MM.1S (cell line): ENCODE measurements at regions not wholly inside any gene's neighbourhood (a gene's known extent, or its start where the extent isn't known, plus 50 kb on each side); places are given as distances from the start of the nearest gene placed in this dataset.

ENCODE experiments used
- DNase-seq: peaks from one replicate; pipeline ENCODE4 v3.0.0-alpha.2; 2015
- H2AFZ ChIP-seq: fragments of 300-600 bp; sonication (generic); 2 replicates; pipeline ENCODE4 v1.6.0; 2016; ENCODE audit warnings: antibody characterized with exemption, low read length
- H3F3A ChIP-seq: fragments of 300-600 bp; sonication (generic); 2 replicates; pipeline ENCODE4 v1.6.1; 2016; ENCODE audit warnings: mild to moderate bottlenecking, antibody characterized with exemption, low read length, moderate library complexity, mixed read lengths; ENCODE audit not compliant: insufficient read depth
- H3K27ac ChIP-seq: fragments of 300-600 bp; sonication (generic); 2 replicates; pipeline ENCODE4 v1.5.1; 2016; ENCODE audit warnings: mild to moderate bottlenecking, low read length
- H3K27me3 ChIP-seq: fragments of 300-600 bp; sonication (generic); replicated peaks from 2 replicates; pipeline ENCODE4 v1.6.0; 2016; ENCODE audit warnings: low read length; ENCODE audit not compliant: insufficient read depth
- H3K36me3 ChIP-seq: fragments of 300-600 bp; sonication (generic); replicated peaks from 2 replicates; pipeline ENCODE4 v1.6.1; 2016; ENCODE audit warnings: mild to moderate bottlenecking, low read length, mixed read lengths; ENCODE audit not compliant: insufficient read depth
- H3K4me1 ChIP-seq: fragments of 300-600 bp; sonication (generic); 2 replicates; pipeline ENCODE4 v1.6.1; 2016; ENCODE audit warnings: low read length, mixed read lengths
- H3K4me2 ChIP-seq: fragments of 300-600 bp; sonication (generic); 2 replicates; pipeline ENCODE4 v1.6.0; 2016; ENCODE audit warnings: low read depth, low read length
- H3K4me3 ChIP-seq: fragments of 300-600 bp; sonication (generic); 2 replicates; pipeline ENCODE4 v1.5.1; 2016; ENCODE audit warnings: low read length, mixed read lengths
- H3K79me2 ChIP-seq: fragments of 300-600 bp; sonication (generic); 2 replicates; pipeline ENCODE4 v1.6.1; 2016; ENCODE audit warnings: mixed run types, low read length, mixed read lengths
- H3K9ac ChIP-seq: fragments of 300-600 bp; sonication (generic); 2 replicates; pipeline ENCODE4 v1.6.1; 2016; ENCODE audit warnings: low read length, mixed read lengths
- H3K9me2 ChIP-seq: fragments of 300-600 bp; sonication (generic); replicated peaks from 2 replicates; pipeline ENCODE4 v1.6.1; 2016; ENCODE audit warnings: mild to moderate bottlenecking, low read length, mixed read lengths; ENCODE audit not compliant: insufficient read depth
- H3K9me3 ChIP-seq: fragments of 300-600 bp; sonication (generic); replicated peaks from 2 replicates; pipeline ENCODE4 v1.6.1; 2016; ENCODE audit warnings: mild to moderate bottlenecking, low read length, mixed read lengths; ENCODE audit not compliant: insufficient read depth
- H4K20me1 ChIP-seq: fragments of 300-600 bp; sonication (generic); 2 replicates; pipeline ENCODE4 v1.6.1; 2016; ENCODE audit warnings: mild to moderate bottlenecking, low read length, moderate library complexity, mixed read lengths; ENCODE audit not compliant: insufficient read depth
- CTCF ChIP-seq: fragments of 300-600 bp; sonication (generic); IDR thresholded peaks from 2 replicates; pipeline ENCODE4 v1.5.1; 2016; ENCODE audit warnings: antibody characterized with exemption, low read length, mixed read lengths
- EZH2 ChIP-seq: fragments of 300-600 bp; sonication (generic); optimal IDR thresholded peaks from 2 replicates; pipeline ENCODE3; 2017; ENCODE audit warnings: low read depth, mild to moderate bottlenecking, antibody characterized with exemption, low read length, mixed read lengths
- EZH2phosphoT487 ChIP-seq: fragments of 300-600 bp; sonication (generic); IDR thresholded peaks from 2 replicates; pipeline ENCODE4 v1.6.1; 2018; ENCODE audit warnings: antibody characterized with exemption, low read length

GRCh38 chr4:137660211-137660610, 127.9 kb upstream of the PCDH18 start:
- Histone ChIP-seq H3K9me2 (no peaks in the 10 kb centered on the region), H2AFZ (no peak overlapping the region), H4K20me1 (no peaks in the 10 kb centered on the region), H3K36me3 (no peaks in the 10 kb centered on the region), H3K27ac (no peak overlapping the region), H3K4me1 (peaks cover 10% of the 10 kb centered on the region), H3K79me2 (no peaks in the 10 kb centered on the region), H3K4me2 (no peak overlapping the region), H3K27me3 (no peaks in the 10 kb centered on the region), H3K4me3 (no peak overlapping the region), H3K9me3 (no peaks in the 10 kb centered on the region), H3F3A (no peaks in the 10 kb centered on the region), H3K9ac (no peak overlapping the region)
- DNase-seq = no peak
- TF ChIP-seq EZH2 (no peak), CTCF (no peak), EZH2phosphoT487 (no peak)

DNA sequence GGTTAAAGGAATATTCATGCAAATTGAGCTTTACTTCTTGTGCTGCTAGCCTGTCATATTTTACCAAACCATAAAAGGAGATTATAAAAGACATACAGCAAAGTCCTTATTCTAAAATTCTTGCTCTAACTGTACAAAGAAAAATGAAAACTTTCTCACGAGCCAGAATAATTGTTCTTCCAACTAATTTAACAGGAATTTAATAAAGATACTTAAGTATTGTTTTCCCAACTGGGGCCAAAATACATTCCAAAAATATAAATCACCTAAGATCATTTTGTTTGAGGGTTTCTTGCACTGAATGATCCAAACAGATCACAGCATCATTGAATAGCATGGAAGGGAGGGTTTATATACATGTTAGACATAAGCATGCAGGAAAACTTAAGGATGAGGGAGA, 127.1 kb upstream of the PCDH18 start:
- peaks cover 18% of the 10 kb centered on the region for H3K4me1 ChIP-seq
- H3K36me3 ChIP-seq = no peaks in the 10 kb centered on the region
- no peaks in the 10 kb centered on the region for H3K9me3 ChIP-seq
- H3K79me2 ChIP-seq = no peaks in the 10 kb centered on the region
- no peak for DNase-seq
- H3K9ac ChIP-seq = no peak overlapping the region
- H2AFZ ChIP-seq = no peak overlapping the region
- no peaks in the 10 kb centered on the region for H3K27me3 ChIP-seq
- TF ChIP-seq CTCF (no peak), EZH2phosphoT487 (no peak), EZH2 (no peak)
- no peak overlapping the region for H3K4me3 ChIP-seq
- H3K4me2 ChIP-seq = no peak overlapping the region
- no peaks in the 10 kb centered on the region for H3K9me2 ChIP-seq
- H3F3A ChIP-seq = no peaks in the 10 kb centered on the region
- H4K20me1 ChIP-seq = no peaks in the 10 kb centered on the region
- H3K27ac ChIP-seq = no peak overlapping the region

DNA sequence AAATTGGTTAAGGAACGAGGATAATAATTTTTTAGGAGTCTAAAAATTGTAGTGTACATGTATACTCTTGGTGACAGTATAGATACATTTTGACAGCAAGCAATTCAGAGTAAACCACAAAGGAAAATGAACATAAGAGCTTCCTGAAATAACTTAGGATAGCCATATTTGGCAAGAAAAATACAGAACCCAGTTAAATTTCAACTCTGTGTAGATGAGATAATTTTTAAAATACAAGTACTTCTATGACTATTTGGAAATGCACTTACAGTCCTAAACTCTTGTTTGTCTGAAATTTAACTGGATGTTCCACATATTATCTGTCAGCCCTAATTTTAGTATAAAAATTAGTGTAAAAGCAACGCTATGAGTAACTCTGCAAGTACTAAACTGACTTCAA, 124.4 kb upstream of the PCDH18 start:
- Histone ChIP-seq H3F3A (no peaks in the 10 kb centered on the region), H3K4me1 (peaks cover 36% of the 10 kb centered on the region), H3K79me2 (no peaks in the 10 kb centered on the region), H3K9me2 (no peaks in the 10 kb centered on the region), H3K9ac (no peak overlapping the region), H3K36me3 (no peaks in the 10 kb centered on the region), H2AFZ (no peak overlapping the region), H4K20me1 (no peaks in the 10 kb centered on the region), H3K4me2 (no peak overlapping the region), H3K27ac (no peak overlapping the region), H3K9me3 (no peaks in the 10 kb centered on the region), H3K4me3 (no peak overlapping the region), H3K27me3 (no peaks in the 10 kb centered on the region)
- DNase-seq = no peak
- no peak for TF ChIP-seq EZH2
- TF ChIP-seq EZH2phosphoT487 = no peak

- peak overlapping the region; percentile 28; the same call in 1 of the 2 replicates for H3K4me2 ChIP-seq
- H3K79me2 ChIP-seq = no peaks in the 10 kb centered on the region
- H3K27ac ChIP-seq = peak overlapping the region; percentile 25; the same call in 1 of the 2 replicates
- no peaks in the 10 kb centered on the region for H3K9me3 ChIP-seq
- H3K4me1 ChIP-seq = peaks cover 46% of the 10 kb centered on the region
- TF ChIP-seq EZH2 (no peak), EZH2phosphoT487 (no peak), CTCF (no peak)
- H3K27me3 ChIP-seq = no peaks in the 10 kb centered on the region
- DNase-seq = peak; percentile 27
- H3F3A ChIP-seq = no peaks in the 10 kb centered on the region
- peak overlapping the region; percentile 27; the same call in 1 of the 2 replicates for H2AFZ ChIP-seq
- H3K9ac ChIP-seq = no peak overlapping the region
- H3K9me2 ChIP-seq = no peaks in the 10 kb centered on the region
- H3K36me3 ChIP-seq = no peaks in the 10 kb centered on the region
- H4K20me1 ChIP-seq = no peaks in the 10 kb centered on the region
- H3K4me3 ChIP-seq = no peak overlapping the region
Measured at GRCh38 chr4:137655302-137655701, 123.0 kb upstream of the PCDH18 start.
